ENCODE measurements at regions not wholly inside any gene's neighbourhood (a gene's known extent, or its start where the extent isn't known, plus 50 kb on each side); places are given as distances from the start of the nearest gene placed in this dataset.

- no peak for DNase-seq
- TF ChIP-seq POLR2A (IDR thresholded peaks at IDR 0.05) (no peak), CTCF (IDR thresholded peaks at IDR 0.05) (no peak)
- intact Hi-C loops (cut with DNase I), result no loop called here
- Histone ChIP-seq H3K9me3 (no peaks in the 10 kb centered on the region), H3K4me1 (no peaks in the 10 kb centered on the region), H3K27ac (no peak overlapping the region), H3K4me3 (replicated peaks in 1 of 3) (no peak overlapping the region), H3K36me3 (no peaks in the 10 kb centered on the region), H3K27me3 (no peaks in the 10 kb centered on the region)
- WGBS, 2 donors, result 85 to 91% methylated on average over 3 of the region's 3 CpGs
Measured at GRCh38 chr1:60173729-60174505, 100.3 kb upstream of the C1orf87 start.

GRCh38 chr1:60173006-60173405 is 99.4 kb upstream of the C1orf87 start:
- Histone ChIP-seq H3K4me1 (no peaks in the 10 kb centered on the region), H3K27me3 (no peaks in the 10 kb centered on the region), H3K36me3 (no peaks in the 10 kb centered on the region), H3K27ac (no peak overlapping the region), H3K9me3 (no peaks in the 10 kb centered on the region), H3K4me3 (replicated peaks in 1 of 3) (no peak overlapping the region)
- no peak for DNase-seq
- no peak for TF ChIP-seq POLR2A (IDR thresholded peaks at IDR 0.05)
- no peak for TF ChIP-seq CTCF (IDR thresholded peaks at IDR 0.05)
- intact Hi-C loops (cut with DNase I), result no loop called here
- 98% methylated on average over 2 of the region's 2 CpGs for WGBS, 2 donors

GRCh38 chr1:60171801-60172200 is 98.2 kb upstream of the C1orf87 start:
- H3K27me3 ChIP-seq, result no peaks in the 10 kb centered on the region
- no peak overlapping the region for H3K4me3 ChIP-seq (replicated peaks in 1 of 3)
- intact Hi-C loops (cut with DNase I), result no loop called here
- TF ChIP-seq CTCF (IDR thresholded peaks at IDR 0.05) (no peak), POLR2A (IDR thresholded peaks at IDR 0.05) (no peak)
- H3K9me3 ChIP-seq, result no peaks in the 10 kb centered on the region
- no peak for DNase-seq
- H3K27ac ChIP-seq, result no peak overlapping the region
- H3K4me1 ChIP-seq, result no peaks in the 10 kb centered on the region
- WGBS, 2 donors, result 67 to 71% methylated on average over 4 of the region's 4 CpGs
- no peaks in the 10 kb centered on the region for H3K36me3 ChIP-seq

- TF ChIP-seq CTCF (IDR thresholded peaks at IDR 0.05), result no peak
- TF ChIP-seq POLR2A (IDR thresholded peaks at IDR 0.05), result no peak
- Histone ChIP-seq H3K9me3 (no peaks in the 10 kb centered on the region), H3K27ac (no peak overlapping the region), H3K4me1 (no peaks in the 10 kb centered on the region), H3K4me3 (replicated peaks in 1 of 3) (no peak overlapping the region), H3K36me3 (no peaks in the 10 kb centered on the region), H3K27me3 (no peaks in the 10 kb centered on the region)
- no peak for DNase-seq
- intact Hi-C loops (cut with DNase I), result no loop called here
Measured at GRCh38 chr1:60170709-60171108, 97.1 kb upstream of the C1orf87 start.

- no peak for DNase-seq
- no peaks in the 10 kb centered on the region for H3K36me3 ChIP-seq
- no peaks in the 10 kb centered on the region for H3K4me1 ChIP-seq
- no peaks in the 10 kb centered on the region for H3K27me3 ChIP-seq
- no peak overlapping the region for H3K4me3 ChIP-seq (replicated peaks in 1 of 3)
- H3K9me3 ChIP-seq, result no peaks in the 10 kb centered on the region
- no peak overlapping the region for H3K27ac ChIP-seq
- intact Hi-C loops (cut with DNase I), result no loop called here
- TF ChIP-seq CTCF (IDR thresholded peaks at IDR 0.05) (no peak), POLR2A (IDR thresholded peaks at IDR 0.05) (no peak)
- WGBS, 2 donors, result 88 to 93% methylated on average over 2 of the region's 2 CpGs
Measured at GRCh38 chr1:60169206-60169605, 95.6 kb upstream of the C1orf87 start.

All from thyroid gland (tissue), 4 donors.